ENCODE measurements at regions not wholly inside any gene's neighbourhood (a gene's known extent, or its start where the extent isn't known, plus 50 kb on each side); places are given as distances from the start of the nearest gene placed in this dataset.
A peak's percentile ranks its signal among the peaks of the same experiment; 100 is the strongest.
"Not testable (repeated sequence)": the region's sequence is repeated elsewhere in the genome, so short reads cannot be mapped to it uniquely, and the experiment has no call there.

- DNase-seq (ENCODE audit: missing footprints); intact Hi-C loops (cut with DNase I); ATAC-seq: not testable (repeated sequence)
Measured at GRCh38 chr9:15055284-15055683, 145.1 kb upstream of the FREM1 start.

GRCh38 chr9:15048772-15049171 lies 138.5 kb upstream of the FREM1 start:
- DNase-seq (ENCODE audit: missing footprints): no peak
- ATAC-seq: no peak
- intact Hi-C loops (cut with DNase I): no loop called here

DNA sequence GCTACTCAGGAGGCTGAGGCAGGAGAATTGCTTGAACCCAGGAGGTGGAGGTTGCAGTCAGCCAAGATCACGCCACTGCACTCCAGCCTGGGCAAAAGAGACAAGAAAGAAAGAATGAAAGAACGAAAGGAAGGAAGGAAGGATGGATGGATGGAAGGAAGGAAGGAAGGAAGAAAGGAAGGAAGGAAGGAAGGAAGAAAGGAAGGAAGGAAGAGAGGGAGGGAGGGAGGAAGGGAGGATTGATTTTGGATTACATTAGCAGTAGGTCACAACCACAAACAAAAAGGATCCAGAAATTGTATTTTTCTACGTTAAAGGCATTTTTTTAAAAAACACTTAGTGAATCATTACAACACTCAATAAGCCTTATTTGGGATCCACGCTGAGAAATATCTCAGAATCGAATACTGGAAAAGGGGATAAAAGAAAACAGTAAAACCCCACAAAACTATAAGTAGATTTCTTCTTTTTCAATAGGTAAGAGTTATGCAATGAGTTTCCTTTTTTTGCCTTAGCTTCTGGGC lies 136.9 kb upstream of the FREM1 start:
- intact Hi-C loops (cut with DNase I): no loop called here
- no peak for DNase-seq (ENCODE audit: missing footprints)
- ATAC-seq: no peak

DNA sequence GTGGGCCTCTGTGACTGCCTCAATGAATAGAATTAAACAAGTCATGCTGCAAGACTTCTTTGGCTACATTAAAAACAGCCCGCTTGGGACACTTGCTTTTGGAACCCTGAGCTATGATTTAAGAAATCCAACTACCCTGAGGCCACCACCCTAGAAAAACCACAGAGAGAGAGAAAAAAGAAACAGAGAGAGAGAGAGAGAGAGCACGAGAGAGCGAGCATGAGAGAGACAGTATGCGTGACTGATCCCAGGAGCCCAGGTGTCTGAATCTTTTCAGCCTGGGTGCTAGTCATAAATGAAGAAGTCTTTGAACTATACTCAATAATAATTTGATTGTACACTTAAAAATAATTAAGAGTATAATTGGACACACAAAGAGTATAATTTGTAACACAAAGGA lies 123.1 kb upstream of the FREM1 start:
- intact Hi-C loops (cut with DNase I): no loop called here
- ATAC-seq (no peak), DNase-seq (ENCODE audit: missing footprints) (no peak)

- ATAC-seq (no peak), DNase-seq (ENCODE audit: missing footprints) (no peak)
- intact Hi-C loops (cut with DNase I): no loop called here
Measured at GRCh38 chr9:15032860-15033259, 122.6 kb upstream of the FREM1 start.

DNA sequence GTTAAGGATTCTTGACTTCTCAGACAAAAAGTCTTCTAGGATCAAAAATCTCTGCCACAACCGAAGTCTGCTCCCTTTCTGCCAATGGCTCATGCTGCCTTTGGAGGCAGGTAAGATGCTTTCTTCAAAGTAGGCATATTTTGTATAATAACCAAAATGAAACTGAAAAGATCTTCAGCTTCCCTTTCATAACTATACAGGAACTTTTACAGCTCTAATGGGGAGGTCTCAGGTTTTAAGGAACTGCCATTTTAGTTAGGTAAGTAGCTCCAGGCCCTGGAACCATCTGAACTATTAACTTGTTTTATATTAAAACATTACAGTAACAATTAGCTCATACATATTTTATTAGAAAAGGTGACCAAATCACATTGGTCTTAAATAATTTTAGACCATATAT lies 110.9 kb upstream of the FREM1 start:
- DNase-seq (ENCODE audit: missing footprints) (no peak), ATAC-seq (no peak)
- intact Hi-C loops (cut with DNase I): no loop called here

DNA sequence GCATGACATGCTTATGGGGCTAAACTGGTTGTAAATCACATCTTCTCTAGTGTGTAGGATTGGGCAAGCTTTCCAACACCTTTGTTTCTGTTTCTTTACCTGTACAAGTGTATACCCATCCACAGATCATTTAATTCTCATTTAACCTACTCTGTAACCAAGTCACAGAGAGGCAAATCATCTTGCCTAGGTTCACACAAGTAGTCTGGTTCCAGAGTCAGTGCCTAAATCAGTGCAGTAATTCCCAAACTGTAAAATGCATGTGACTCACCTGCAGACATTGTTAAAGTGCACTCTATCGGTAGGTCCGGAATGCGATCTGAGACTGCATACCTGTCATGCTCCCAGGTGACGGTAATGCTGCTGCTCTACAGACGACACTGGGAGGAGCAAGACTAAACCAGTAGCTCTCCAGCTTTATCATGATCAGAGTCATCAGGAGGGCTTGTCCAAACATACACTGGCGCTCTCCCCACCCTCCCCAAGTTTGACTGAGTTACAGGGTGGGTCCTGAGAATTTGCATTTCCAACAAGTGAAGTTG lies 107.9 kb upstream of the FREM1 start:
- intact Hi-C loops (cut with DNase I): no loop called here
- DNase-seq (ENCODE audit: missing footprints): no peak
- ATAC-seq: no peak

DNA sequence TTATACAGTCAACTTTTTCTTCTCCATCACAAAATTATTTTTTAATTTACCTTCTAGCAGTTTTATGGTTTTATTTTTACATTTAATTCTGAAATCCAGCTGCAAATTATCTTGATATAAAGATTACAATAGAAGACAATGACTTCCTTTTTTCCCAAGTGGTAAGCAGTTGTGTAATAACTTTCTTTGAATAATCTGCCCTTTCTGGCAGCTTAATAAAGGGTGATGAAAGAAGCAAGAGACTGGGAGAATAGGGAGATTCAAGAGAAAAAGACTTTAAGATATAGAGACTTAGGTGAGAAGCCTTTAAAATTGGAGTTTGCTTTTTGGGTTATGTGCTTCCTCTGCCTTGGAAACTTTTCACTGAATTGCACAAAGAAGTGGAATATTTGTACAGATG lies 100.4 kb upstream of the FREM1 start:
- intact Hi-C loops (cut with DNase I): no loop called here
- ATAC-seq: no peak

DNA sequence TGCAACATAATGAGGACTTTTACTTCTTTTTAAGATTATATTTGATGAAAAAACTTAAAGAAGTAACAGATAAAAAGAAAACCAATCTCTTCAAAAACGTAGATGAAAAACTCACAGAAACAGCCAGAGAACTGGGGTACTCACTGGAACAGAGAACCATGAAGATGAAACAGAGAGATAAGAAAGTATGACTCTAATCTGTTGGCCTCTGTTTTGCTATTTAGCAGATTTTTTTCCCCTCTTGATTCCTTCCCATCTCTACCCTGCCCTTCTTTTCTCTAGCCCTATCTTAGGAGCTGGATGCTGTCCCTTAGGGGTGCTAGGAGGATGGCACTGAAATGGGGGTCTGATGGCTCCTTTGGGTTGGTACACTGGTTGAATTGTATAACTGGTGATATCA lies 97.5 kb upstream of the FREM1 start:
- ATAC-seq (no peak), DNase-seq (ENCODE audit: missing footprints) (no peak)
- intact Hi-C loops (cut with DNase I): no loop called here

More for the DNA sequence above, 100.4 kb upstream of the FREM1 start:
- DNase-seq (ENCODE audit: missing footprints): no peak

DNA sequence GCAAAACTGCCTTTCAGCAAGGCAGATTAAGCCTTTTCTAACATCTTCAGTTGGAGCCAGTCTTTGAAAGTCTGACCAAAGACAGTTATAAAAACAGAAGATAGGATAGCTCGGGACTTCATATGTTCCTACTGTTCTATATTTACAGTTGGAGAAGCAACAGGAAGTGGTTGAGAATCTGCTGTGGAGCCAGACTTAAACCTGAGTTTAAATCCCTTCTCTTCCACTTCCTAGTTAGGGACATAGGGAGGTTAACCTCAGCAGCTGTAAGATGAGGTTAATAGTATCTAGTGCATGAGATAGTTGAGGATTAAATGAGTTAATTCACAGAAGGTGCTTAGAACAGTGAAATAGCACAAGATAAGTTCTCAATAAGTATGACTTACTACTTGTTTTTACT lies 84.5 kb upstream of the FREM1 start:
- intact Hi-C loops (cut with DNase I): no loop called here
- no peak for ATAC-seq
- DNase-seq (ENCODE audit: missing footprints): no peak

GRCh38 chr9:14993901-14994554 lies 83.8 kb upstream of the FREM1 start:
- intact Hi-C loops (cut with DNase I): no loop called here
- ATAC-seq (no peak), DNase-seq (ENCODE audit: missing footprints) (no peak)

DNA sequence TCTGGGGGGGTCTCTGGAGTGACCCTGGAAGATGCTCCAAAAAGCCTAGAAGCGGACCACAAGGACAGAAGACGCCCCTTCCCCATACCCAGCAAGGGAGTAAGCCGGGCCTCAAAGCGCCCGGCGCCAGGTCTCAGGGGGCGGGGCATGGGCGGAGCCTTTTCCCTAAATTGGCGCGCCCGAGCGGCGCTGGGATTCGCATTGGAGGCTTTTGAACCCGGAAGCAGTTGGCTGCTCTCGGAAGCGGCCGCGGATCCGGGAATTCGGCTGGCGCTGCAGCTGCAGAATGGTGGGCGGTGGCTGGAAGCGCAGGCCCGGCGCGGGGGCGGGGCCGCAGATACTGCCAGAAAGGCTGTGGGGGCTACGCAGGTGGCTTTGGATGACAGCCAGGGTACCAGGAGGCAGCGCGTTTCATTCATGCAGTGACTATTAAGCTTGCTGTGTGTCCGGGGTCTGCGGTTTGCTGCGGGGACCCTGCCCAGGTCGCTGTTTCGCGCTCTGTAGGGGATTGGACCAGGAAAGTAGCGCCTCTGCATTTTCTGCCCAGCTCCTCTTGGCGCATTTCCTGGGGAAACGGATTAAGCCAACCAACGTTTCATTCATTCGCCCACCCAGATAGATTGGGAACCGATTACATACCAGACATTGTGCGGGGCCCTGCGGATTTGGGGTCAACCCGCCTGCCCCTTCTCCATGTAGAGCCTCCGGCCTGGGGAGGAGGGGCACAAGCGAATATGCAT lies 83.0 kb upstream of the FREM1 start:
- peak; percentile 97 for ATAC-seq
- intact Hi-C loops (cut with DNase I): no loop called here

GRCh38 chr9:14992516-14992915 lies 82.3 kb upstream of the FREM1 start:
- intact Hi-C loops (cut with DNase I): no loop called here
- DNase-seq (ENCODE audit: missing footprints) (no peak), ATAC-seq (no peak)

More for the DNA sequence above, 83.0 kb upstream of the FREM1 start:
- DNase-seq (ENCODE audit: missing footprints): peak; percentile 93

GRCh38 chr9:14992081-14992480 lies 81.9 kb upstream of the FREM1 start:
- no peak for ATAC-seq
- intact Hi-C loops (cut with DNase I): no loop called here
- no peak for DNase-seq (ENCODE audit: missing footprints)

DNA sequence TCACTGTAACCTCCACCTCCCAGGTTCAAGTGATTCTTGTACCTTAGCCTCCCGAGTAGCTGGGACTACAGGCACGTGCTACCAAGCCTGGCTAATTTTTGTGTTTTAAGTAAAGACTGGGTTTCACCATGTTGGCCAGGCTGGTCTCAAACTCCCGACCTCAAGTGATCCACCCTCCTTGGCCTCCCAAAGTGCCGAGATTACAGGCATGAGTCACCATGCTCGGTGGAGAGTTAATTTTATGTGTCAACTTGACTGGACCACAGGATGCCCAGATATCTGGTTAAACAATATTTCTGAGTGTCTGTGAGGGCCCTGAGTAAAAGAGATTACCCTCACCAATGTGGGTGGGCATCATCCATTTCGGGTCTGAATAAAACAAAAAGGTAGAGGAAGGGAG lies 80.4 kb upstream of the FREM1 start:
- ATAC-seq; intact Hi-C loops (cut with DNase I); DNase-seq (ENCODE audit: missing footprints): not testable (repeated sequence)

DNA sequence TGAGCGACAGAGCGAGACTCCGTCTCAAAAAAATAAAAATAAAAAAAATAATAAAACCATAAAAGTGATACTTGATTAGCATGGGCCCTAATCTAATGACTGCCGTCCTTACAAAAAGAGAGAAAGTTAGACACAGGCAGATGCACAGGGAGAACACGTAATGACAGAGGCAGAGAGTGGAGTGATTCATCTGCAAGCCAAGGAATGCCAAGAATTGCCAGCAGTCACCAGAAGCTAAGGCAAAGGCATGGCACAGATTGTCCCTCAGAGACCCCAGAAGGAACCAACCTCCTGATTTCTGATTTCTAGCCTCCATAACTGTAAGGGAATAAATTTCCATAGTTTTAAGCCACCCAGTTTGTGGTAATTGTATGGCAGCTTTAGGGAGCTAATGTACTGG lies 79.6 kb upstream of the FREM1 start:
- intact Hi-C loops (cut with DNase I): no loop called here
- ATAC-seq (no peak), DNase-seq (ENCODE audit: missing footprints) (no peak)

GRCh38 chr9:14989336-14989735 lies 79.1 kb upstream of the FREM1 start:
- intact Hi-C loops (cut with DNase I); DNase-seq (ENCODE audit: missing footprints); ATAC-seq: not testable (repeated sequence)

DNA sequence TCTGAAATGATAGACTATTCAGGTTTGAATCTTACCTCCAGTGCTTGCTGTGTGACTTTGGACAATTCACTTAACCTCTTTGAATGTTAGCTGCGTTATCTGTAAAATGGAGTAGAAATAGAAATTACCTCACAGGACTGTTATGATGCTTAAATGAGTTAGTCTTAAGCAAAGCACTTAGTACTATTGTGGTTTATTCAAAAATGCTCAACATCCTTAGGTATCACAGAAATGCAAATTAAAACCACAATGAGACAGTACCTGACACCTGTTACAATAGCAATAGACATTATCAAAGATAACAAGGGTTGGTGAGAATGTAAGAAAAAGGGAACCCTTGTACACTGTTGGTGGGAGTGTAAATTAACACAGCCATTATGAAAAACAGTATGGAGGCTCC lies 77.6 kb upstream of the FREM1 start:
- ATAC-seq: no peak
- DNase-seq (ENCODE audit: missing footprints): no peak
- intact Hi-C loops (cut with DNase I): no loop called here

GRCh38 chr9:14985419-14985818 lies 75.2 kb upstream of the FREM1 start:
- DNase-seq (ENCODE audit: missing footprints): no peak
- intact Hi-C loops (cut with DNase I): no loop called here
- no peak for ATAC-seq

DNA sequence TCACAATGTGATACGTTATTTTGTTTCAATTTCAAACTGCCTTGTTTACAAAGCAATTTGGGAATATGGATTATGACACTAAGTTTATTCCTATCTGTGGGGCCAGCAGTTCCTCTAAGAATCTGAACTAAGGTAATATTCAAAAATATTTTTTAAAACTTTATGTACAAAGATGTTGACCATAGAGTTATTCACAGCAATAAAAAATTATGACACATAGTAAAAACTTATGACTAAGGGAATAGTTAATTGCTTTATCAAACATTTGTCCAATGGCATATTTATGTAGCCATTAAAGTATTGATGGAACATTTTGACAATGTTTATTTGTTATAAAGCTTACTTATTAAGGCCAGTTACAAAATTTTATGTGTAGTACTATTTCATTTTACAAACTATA lies 73.4 kb upstream of the FREM1 start:
- intact Hi-C loops (cut with DNase I): no loop called here
- ATAC-seq (no peak), DNase-seq (ENCODE audit: missing footprints) (no peak)
